Esophagus squamous epithelium (tissue), 5 donors: ENCODE measurements at regions not wholly inside any gene's neighbourhood (a gene's known extent, or its start where the extent isn't known, plus 50 kb on each side); places are given as distances from the start of the nearest gene placed in this dataset.

Experiments used
- DNase-seq: peaks from one replicate; lab custom pipeline; 2025; lab: John Stamatoyannopoulos, UW
- H3K27ac ChIP-seq, 4 donors: fragments of 200-600 bp; sonication (generic); one replicate each; pipeline ENCODE4 v1.5.1; 2016 to 2019; ENCODE audit warnings: mild to moderate bottlenecking in 1 of 4
- H3K27me3 ChIP-seq, 4 donors: fragments of 200-600 bp; sonication (generic); 1 replicate in 3 of 4; 2 replicates in 1 of 4; pipeline versions ENCODE4 v1.5.1 to v1.6.0; 2017 to 2021; ENCODE audit warnings: antibody characterized with exemption in 1 of 4
- H3K36me3 ChIP-seq, 3 donors: fragments of 200-600 bp; sonication (generic); one replicate each; pipeline ENCODE4 v1.5.1; 2016 to 2019
- H3K4me1 ChIP-seq, 3 donors: fragments of 200-600 bp; sonication (generic); one replicate each; pipeline ENCODE4 v1.5.1; 2017 to 2019
- H3K4me3 ChIP-seq, 4 donors: fragments of 200-600 bp; sonication (generic); 1 replicate in 3 of 4; 2 replicates in 1 of 4; pipeline ENCODE4 v1.5.1; 2016 to 2019; ENCODE audit warnings: mild to moderate bottlenecking in 2 of 4, moderate library complexity in 1 of 4
- H3K9me3 ChIP-seq, 3 donors: fragments of 200-600 bp; sonication (generic); one replicate each; pipeline ENCODE4 v1.5.1; 2016 to 2019
- POLR2A ChIP-seq, 4 donors: fragments of 450-650 bp; IDR thresholded peaks; one replicate each; pipeline ENCODE4 v1.6.1; 2017; ENCODE audit warnings: antibody characterized with exemption in 4 of 4, mild to moderate bottlenecking in 4 of 4, moderate library complexity in 3 of 4
- WGBS, 2 donors: methylation state at CpG; one replicate each; pipeline ENCODE4 v1.1.5; 2018; 5-methylcytosine and 5-hydroxymethylcytosine counted together
- intact Hi-C: fragments of 100-400 bp; cut with DNase I; formaldehyde crosslinking; loops from one replicate; pipeline ENCODE4 v1.15.0; 2022
- TF ChIP-seq, protein P1 (sequence below), 6 experiments: fragments of 450-650 bp in 4 of 6; fragments of 200-600 bp in 2 of 6; sonication (generic) in 2 of 6; IDR thresholded peaks; one replicate each; pipeline ENCODE4 v1.5.1; 2016 to 2019; ENCODE audit warnings: antibody characterized with exemption in 6 of 6, mild to moderate bottlenecking in 4 of 6, moderate library complexity in 4 of 6
- donor health status: DM: yes; HTN: yes; CAD: no.

DNA sequence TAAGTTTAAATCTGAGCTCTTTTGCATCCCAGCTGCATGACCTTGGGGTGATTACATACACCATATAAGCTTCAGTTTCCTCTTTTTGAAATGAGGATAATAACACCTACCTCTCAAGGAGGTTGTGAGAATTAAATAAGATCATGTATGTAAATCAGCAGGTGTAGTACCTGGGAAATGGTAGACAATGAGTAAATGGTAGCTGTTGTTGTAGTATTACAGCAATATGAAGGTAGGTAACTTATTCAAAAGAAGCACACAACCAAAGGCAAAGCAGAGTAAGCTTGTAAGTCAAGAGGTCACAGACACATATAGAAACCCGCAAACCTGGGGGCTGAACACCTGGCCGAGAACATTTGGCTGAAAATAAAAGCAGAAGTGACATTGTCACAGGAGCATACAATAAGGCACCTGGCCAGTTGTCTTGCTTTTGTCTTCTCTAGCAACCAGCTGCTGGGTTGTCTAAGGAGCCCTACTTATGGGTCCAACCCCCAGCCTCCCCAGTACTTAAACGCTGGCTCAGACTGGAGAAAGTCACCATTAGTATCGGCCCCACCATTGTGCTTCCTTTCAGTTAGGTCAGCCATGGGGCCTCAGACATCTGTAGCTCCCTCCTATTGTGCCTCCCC is 203.6 kb upstream of the MKLN1 start:
- TF ChIP-seq, protein P1, sequence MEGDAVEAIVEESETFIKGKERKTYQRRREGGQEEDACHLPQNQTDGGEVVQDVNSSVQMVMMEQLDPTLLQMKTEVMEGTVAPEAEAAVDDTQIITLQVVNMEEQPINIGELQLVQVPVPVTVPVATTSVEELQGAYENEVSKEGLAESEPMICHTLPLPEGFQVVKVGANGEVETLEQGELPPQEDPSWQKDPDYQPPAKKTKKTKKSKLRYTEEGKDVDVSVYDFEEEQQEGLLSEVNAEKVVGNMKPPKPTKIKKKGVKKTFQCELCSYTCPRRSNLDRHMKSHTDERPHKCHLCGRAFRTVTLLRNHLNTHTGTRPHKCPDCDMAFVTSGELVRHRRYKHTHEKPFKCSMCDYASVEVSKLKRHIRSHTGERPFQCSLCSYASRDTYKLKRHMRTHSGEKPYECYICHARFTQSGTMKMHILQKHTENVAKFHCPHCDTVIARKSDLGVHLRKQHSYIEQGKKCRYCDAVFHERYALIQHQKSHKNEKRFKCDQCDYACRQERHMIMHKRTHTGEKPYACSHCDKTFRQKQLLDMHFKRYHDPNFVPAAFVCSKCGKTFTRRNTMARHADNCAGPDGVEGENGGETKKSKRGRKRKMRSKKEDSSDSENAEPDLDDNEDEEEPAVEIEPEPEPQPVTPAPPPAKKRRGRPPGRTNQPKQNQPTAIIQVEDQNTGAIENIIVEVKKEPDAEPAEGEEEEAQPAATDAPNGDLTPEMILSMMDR (IDR thresholded peaks at IDR 0.05), result no peak
- TF ChIP-seq POLR2A (IDR thresholded peaks at IDR 0.05), result no peak
- Histone ChIP-seq H3K27ac (no peak overlapping the region), H3K4me1 (no peaks in the 10 kb centered on the region), H3K9me3 (no peaks in the 10 kb centered on the region), H3K27me3 (peaks cover 0 to 5% (median 0%) of the 10 kb centered on the region in 4 donors), H3K4me3 (no peak overlapping the region), H3K36me3 (no peaks in the 10 kb centered on the region)
- no peak for DNase-seq
- intact Hi-C loops, result no loop called here
- 64 to 88% methylated on average over 4 of the region's 4 CpGs for whole genome bisulfite sequencing, 2 donors

DNA sequence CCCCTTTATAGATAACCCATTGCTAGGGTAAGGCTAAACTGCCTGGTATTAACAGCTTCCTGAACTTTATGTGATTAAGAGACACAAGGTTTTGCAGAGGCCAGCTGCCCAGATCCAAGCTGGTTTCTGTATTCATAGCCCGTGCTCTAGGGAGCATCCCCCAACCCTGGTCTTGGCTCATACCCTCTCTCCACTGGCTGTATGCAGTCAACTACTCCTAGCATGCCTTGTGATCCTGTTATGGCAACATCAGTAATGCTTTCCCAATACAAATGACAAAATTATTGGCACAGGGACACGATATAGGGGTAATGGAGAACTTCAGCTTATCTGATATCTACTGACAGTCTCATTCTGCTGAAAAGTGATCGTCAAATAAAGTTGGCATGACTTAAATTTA is 202.8 kb upstream of the MKLN1 start:
- Histone ChIP-seq H3K27me3 (peaks cover 0 to 5% (median 0%) of the 10 kb centered on the region in 4 donors), H3K4me1 (no peaks in the 10 kb centered on the region), H3K36me3 (no peaks in the 10 kb centered on the region), H3K9me3 (no peaks in the 10 kb centered on the region), H3K4me3 (no peak overlapping the region), H3K27ac (no peak overlapping the region)
- 63 to 71% methylated on average over 3 of the region's 3 CpGs for WGBS, 2 donors
- DNase-seq, result no peak
- TF ChIP-seq POLR2A (IDR thresholded peaks at IDR 0.05), result no peak
- TF ChIP-seq, protein P1 (IDR thresholded peaks at IDR 0.05), result no peak
- intact Hi-C loops, result no loop called here

DNA sequence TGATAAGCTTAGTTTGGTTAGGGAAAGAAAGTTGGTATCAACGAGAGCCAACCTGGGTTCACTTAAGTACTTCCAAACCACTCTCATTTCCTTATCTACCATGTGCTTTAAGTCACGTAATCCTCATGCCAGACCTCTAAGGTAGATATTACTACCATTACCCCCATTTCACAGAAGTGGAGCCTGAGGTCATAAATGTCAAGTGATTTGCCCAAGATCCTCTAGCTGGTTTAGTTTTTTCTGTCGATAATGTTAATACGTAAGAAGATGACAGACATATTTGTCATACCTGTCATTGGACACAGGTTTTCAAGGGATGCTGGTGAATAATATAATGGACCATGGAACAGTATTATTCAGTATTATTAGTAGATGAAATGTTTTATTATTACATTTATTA is 197.4 kb upstream of the MKLN1 start:
- WGBS, 2 donors, result 66 to 87% methylated on average over 4 of the region's 4 CpGs
- Histone ChIP-seq H3K36me3 (no peaks in the 10 kb centered on the region), H3K27me3 (no peaks in the 10 kb centered on the region), H3K4me3 (no peak overlapping the region), H3K4me1 (no peaks in the 10 kb centered on the region), H3K9me3 (no peaks in the 10 kb centered on the region), H3K27ac (no peak overlapping the region)
- DNase-seq, result no peak
- TF ChIP-seq POLR2A (IDR thresholded peaks at IDR 0.05), result no peak
- TF ChIP-seq, protein P1 (IDR thresholded peaks at IDR 0.05), result no peak
- intact Hi-C loops, result no loop called here

DNA sequence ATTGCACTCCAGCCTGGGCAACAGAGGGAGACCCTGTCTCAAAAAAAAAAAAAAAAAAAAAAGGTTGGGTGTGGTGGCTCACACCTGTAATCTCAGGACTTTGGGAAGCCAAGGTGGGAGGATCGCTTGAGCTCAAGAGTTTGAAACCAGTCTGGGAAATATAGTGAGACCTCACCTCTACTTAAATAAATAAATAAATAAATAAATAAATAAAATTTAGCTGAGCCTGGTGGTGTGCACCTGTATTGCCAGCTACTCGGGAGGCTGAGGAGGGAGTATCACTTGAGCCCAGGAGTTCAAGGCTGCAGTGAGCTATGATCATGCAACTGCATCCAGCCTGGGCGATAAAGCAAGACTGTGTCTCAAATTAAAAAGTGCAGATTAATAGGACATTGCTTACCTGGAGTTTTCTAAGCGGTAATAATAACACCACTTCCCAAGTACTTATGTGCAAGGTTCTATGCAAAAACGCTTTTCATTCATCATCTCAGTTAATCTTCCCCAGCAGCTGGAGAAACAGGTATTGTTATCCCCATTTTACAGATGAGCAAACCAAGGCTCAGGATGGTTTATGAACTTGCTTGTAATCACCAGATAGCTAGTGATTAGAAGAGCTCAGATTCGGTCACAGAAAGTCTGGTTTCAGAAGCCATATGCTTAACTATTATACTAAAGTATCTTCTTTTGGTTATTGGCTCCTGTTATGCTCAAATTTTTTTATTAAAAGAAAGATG is 196.5 kb upstream of the MKLN1 start:
- WGBS, 2 donors, result 90 to 93% methylated on average over 6 of the region's 6 CpGs
- no peak overlapping the region for H3K4me3 ChIP-seq
- intact Hi-C loops, result no loop called here
- no peak for TF ChIP-seq POLR2A (IDR thresholded peaks at IDR 0.05)
- TF ChIP-seq, protein P1 (IDR thresholded peaks at IDR 0.05), result no peak
- no peaks in the 10 kb centered on the region for H3K27me3 ChIP-seq
- H3K36me3 ChIP-seq, result no peaks in the 10 kb centered on the region
- no peak overlapping the region for H3K27ac ChIP-seq
- no peaks in the 10 kb centered on the region for H3K9me3 ChIP-seq
- DNase-seq, result no peak
- no peaks in the 10 kb centered on the region for H3K4me1 ChIP-seq

DNA sequence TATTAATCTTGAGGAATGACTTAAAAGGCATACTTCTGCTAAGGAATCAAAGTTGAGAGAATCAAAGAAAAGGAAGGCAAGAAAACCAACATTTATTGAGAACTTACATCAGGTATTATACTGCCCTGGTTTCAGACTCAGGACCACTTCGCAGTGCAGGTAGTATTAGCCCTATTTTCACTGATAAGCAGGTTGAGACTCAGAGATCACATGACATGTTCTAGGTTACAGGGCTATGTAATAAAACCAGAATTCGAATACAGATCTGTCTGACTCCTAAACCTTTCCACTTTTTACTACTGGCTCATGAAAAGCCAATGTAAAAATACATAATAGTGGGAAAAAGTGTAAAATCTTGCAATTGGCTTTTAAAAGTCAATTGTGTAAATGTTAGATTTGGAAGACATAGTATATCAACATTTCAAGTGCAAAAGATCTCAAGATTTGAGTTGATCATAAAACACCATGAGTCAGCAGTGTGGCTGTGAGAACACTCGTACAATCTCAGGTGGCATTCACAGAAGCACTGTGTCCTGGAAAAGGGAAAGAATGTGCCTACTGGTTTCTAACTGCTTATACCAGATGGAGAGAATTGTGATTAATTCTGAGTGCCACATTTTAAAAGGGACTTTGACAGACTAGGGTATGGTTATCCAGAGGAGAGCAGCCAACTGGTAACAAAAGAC is 195.8 kb upstream of the MKLN1 start:
- no peak for DNase-seq
- intact Hi-C loops, result no loop called here
- no peaks in the 10 kb centered on the region for H3K36me3 ChIP-seq
- no peaks in the 10 kb centered on the region for H3K9me3 ChIP-seq
- no peaks in the 10 kb centered on the region for H3K4me1 ChIP-seq
- no peaks in the 10 kb centered on the region for H3K27me3 ChIP-seq
- 81 to 90% methylated on average over 3 of the region's 3 CpGs for WGBS, 2 donors
- no peak overlapping the region for H3K4me3 ChIP-seq
- no peak overlapping the region for H3K27ac ChIP-seq
- TF ChIP-seq, protein P1 (IDR thresholded peaks at IDR 0.05), result no peak
